ENCODE measurements at regions not wholly inside any gene's neighbourhood (a gene's known extent, or its start where the extent isn't known, plus 50 kb on each side); places are given as distances from the start of the nearest gene placed in this dataset.

DNA sequence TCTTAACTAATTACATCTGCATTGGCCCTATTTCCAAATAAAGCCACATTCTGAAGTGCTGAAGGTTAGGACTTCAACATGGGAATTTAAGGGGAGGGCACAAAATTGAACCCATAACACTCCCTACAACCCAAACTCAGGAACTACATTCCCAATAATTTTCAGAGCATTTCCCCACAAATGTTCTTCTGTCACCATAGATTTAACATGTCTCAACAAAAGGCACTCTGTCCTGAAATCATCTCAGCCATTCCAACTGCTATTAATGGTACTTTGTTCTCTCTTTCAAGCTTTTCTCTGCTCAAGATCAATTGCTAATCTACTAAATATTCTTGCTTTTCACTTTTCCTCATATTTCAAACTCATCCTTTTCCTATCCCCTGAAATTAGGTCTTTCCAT, 74.0 kb upstream of the SOX1 start:
- H3K27me3 ChIP-seq (replicated peaks; ENCODE audit: insufficient read depth), result no peaks in the 10 kb centered on the region
- H3K4me1 ChIP-seq (replicated peaks), result no peaks in the 10 kb centered on the region
- H3K9me3 ChIP-seq, result no peaks in the 10 kb centered on the region
- DNase-seq (ENCODE audit: low spot score), result no peak
- H3K36me3 ChIP-seq, result no peaks in the 10 kb centered on the region
- intact Hi-C loops (cut with DNase I), result no loop called here
- no peak overlapping the region for H3K4me3 ChIP-seq
- no peak overlapping the region for H3K27ac ChIP-seq
- TF ChIP-seq POLR2AphosphoS5 (IDR thresholded peaks at IDR 0.05) (no peak), POLR2A (IDR thresholded peaks at IDR 0.05) (no peak)
- TF ChIP-seq, protein P1, sequence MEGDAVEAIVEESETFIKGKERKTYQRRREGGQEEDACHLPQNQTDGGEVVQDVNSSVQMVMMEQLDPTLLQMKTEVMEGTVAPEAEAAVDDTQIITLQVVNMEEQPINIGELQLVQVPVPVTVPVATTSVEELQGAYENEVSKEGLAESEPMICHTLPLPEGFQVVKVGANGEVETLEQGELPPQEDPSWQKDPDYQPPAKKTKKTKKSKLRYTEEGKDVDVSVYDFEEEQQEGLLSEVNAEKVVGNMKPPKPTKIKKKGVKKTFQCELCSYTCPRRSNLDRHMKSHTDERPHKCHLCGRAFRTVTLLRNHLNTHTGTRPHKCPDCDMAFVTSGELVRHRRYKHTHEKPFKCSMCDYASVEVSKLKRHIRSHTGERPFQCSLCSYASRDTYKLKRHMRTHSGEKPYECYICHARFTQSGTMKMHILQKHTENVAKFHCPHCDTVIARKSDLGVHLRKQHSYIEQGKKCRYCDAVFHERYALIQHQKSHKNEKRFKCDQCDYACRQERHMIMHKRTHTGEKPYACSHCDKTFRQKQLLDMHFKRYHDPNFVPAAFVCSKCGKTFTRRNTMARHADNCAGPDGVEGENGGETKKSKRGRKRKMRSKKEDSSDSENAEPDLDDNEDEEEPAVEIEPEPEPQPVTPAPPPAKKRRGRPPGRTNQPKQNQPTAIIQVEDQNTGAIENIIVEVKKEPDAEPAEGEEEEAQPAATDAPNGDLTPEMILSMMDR (IDR thresholded peaks at IDR 0.05), result no peak

DNA sequence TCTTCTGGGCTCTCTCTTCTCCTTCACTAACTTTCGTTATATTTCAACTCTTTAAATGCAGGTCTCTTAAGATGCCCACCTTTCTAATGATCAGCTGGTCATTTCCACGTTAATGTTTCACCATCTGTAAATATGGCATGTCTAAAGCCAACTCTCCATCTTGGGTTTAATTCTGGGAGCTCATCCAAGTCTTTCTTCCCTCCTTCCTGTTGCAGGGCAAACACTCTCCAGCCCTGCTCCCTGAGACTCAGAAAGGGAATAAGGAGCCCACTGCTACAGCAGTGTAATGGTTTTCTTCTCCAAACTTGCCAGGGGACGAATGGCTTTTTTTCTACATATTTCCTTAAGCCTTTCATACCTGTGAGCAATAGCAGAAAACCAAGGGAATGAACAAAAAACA, 73.3 kb upstream of the SOX1 start:
- Histone ChIP-seq H3K27me3 (replicated peaks; ENCODE audit: insufficient read depth) (no peaks in the 10 kb centered on the region), H3K4me3 (no peak overlapping the region), H3K9me3 (no peaks in the 10 kb centered on the region), H3K36me3 (no peaks in the 10 kb centered on the region), H3K27ac (no peak overlapping the region), H3K4me1 (replicated peaks) (no peaks in the 10 kb centered on the region)
- TF ChIP-seq, protein P1 (IDR thresholded peaks at IDR 0.05), result no peak
- TF ChIP-seq POLR2AphosphoS5 (IDR thresholded peaks at IDR 0.05), result no peak
- TF ChIP-seq POLR2A (IDR thresholded peaks at IDR 0.05), result no peak
- intact Hi-C loops (cut with DNase I), result no loop called here
- DNase-seq (ENCODE audit: low spot score), result no peak
- WGBS, result 44% methylated on average over 3 of the region's 3 CpGs

DNA sequence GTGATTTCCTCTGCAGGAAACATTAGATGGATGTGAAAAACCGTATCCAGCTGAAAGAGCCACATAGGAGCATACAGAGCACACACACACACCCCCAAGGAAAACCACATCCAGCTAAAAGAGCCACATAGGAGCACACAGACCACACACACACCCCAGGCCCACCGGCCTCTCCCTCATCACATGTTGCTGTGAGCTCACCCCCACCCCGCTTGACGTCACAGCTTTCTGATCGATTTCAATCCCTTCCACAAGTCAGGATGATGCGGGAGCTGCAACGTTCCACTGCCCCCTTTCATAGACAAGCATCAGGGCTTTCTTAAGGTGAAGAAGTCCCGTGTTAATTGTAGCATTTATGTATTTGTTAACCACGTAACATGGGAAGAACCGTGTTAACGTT, 72.4 kb upstream of the SOX1 start:
- intact Hi-C loops (cut with DNase I), result no loop called here
- WGBS, result 90% methylated on average over 11 of the region's 11 CpGs
- H3K36me3 ChIP-seq, result no peaks in the 10 kb centered on the region
- no peak overlapping the region for H3K4me3 ChIP-seq
- H3K9me3 ChIP-seq, result no peaks in the 10 kb centered on the region
- no peaks in the 10 kb centered on the region for H3K4me1 ChIP-seq (replicated peaks)
- DNase-seq (ENCODE audit: low spot score), result no peak
- H3K27me3 ChIP-seq (replicated peaks; ENCODE audit: insufficient read depth), result no peaks in the 10 kb centered on the region
- H3K27ac ChIP-seq, result no peak overlapping the region
- no peak for TF ChIP-seq POLR2AphosphoS5 (IDR thresholded peaks at IDR 0.05)
- TF ChIP-seq, protein P1 (IDR thresholded peaks at IDR 0.05), result no peak
- no peak for TF ChIP-seq POLR2A (IDR thresholded peaks at IDR 0.05)

DNA sequence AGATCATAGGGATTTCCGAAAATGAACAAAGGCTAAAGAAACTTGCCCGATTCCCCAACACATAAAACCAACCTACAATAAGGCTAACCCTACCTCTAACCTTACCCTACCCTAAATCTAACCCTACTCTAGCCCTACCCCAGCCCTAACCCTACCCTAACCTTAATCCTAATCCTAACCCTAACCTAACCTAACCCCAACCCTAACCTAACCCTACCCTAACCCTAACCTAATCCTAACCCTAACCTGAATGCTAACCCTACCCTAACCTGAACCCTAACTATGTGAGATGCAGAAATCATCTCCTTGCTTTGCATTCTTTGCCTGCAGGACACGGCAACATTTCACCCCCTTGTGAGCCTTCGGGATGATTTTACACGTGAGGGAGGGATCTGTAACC, 67.6 kb upstream of the SOX1 start:
- intact Hi-C loops (cut with DNase I), result no loop called here
- no peaks in the 10 kb centered on the region for H3K4me1 ChIP-seq (replicated peaks)
- WGBS, result 82% methylated on average over 5 of the region's 5 CpGs
- no peaks in the 10 kb centered on the region for H3K9me3 ChIP-seq
- no peak overlapping the region for H3K27ac ChIP-seq
- no peak for DNase-seq (ENCODE audit: low spot score)
- no peak for TF ChIP-seq POLR2AphosphoS5 (IDR thresholded peaks at IDR 0.05)
- TF ChIP-seq, protein P1 (IDR thresholded peaks at IDR 0.05), result no peak
- no peak for TF ChIP-seq POLR2A (IDR thresholded peaks at IDR 0.05)
- H3K4me3 ChIP-seq, result no peak overlapping the region
- no peaks in the 10 kb centered on the region for H3K27me3 ChIP-seq (replicated peaks; ENCODE audit: insufficient read depth)
- H3K36me3 ChIP-seq, result no peaks in the 10 kb centered on the region

DNA sequence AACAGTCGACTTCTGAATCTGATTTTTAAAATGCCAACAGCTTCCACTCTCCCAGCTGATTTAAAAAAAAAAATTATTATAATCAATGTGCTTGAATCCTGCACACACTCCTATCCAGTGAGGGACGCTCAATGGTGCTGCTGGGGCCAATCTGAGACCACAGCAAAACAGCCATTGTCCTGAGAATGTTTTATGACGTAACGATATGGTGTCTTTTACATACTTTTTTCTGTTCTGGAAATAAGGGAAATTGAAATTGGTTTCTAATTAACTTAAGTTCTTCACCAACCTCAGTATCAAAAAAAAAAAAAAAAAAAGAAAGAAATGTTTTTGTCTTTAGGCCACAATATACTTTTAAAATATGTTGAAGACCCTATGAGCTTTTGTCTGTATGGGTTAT, 66.1 kb upstream of the SOX1 start:
- intact Hi-C loops (cut with DNase I), result no loop called here
- no peak overlapping the region for H3K27ac ChIP-seq
- H3K4me1 ChIP-seq (replicated peaks), result no peaks in the 10 kb centered on the region
- DNase-seq (ENCODE audit: low spot score), result no peak
- WGBS, result 94% methylated on average over 4 of the region's 4 CpGs
- TF ChIP-seq POLR2A (IDR thresholded peaks at IDR 0.05) (no peak), POLR2AphosphoS5 (IDR thresholded peaks at IDR 0.05) (no peak)
- TF ChIP-seq, protein P1 (IDR thresholded peaks at IDR 0.05), result no peak
- no peaks in the 10 kb centered on the region for H3K9me3 ChIP-seq
- no peaks in the 10 kb centered on the region for H3K27me3 ChIP-seq (replicated peaks; ENCODE audit: insufficient read depth)
- H3K36me3 ChIP-seq, result no peaks in the 10 kb centered on the region
- no peak overlapping the region for H3K4me3 ChIP-seq
